NCI-H1092 treated with DMSO at 0.1 percent for 48 hours (cell line): ENCODE measurements at regions not wholly inside any gene's neighbourhood (a gene's known extent, or its start where the extent isn't known, plus 50 kb on each side); places are given as distances from the start of the nearest gene placed in this dataset.
A peak's percentile ranks its signal among the peaks of the same experiment; 100 is the strongest.

Experiments used
- DNase-seq: peaks from one replicate; lab custom pipeline; 2025; lab: John Stamatoyannopoulos, UW

- no peak for DNase-seq
Measured at GRCh38 chr6:104321301-104321700, 538.4 kb downstream of the HACE1 start.

GRCh38 chr6:104320896-104321295 lies 538.8 kb downstream of the HACE1 start:
- DNase-seq: no peak

- DNase-seq: no peak
Measured at GRCh38 chr6:104312851-104313250, 546.9 kb downstream of the HACE1 start.

- DNase-seq: no peak
Measured at GRCh38 chr6:104306211-104306610, 553.5 kb downstream of the HACE1 start.

- DNase-seq: no peak
Measured at GRCh38 chr6:104305206-104305605, 554.5 kb downstream of the HACE1 start.

GRCh38 chr6:104301951-104302350 lies 557.8 kb downstream of the HACE1 start:
- no peak for DNase-seq

GRCh38 chr6:104286641-104287040 lies 573.1 kb downstream of the HACE1 start:
- DNase-seq: no peak

GRCh38 chr6:104284872-104285271 lies 574.8 kb downstream of the HACE1 start:
- DNase-seq: no peak

GRCh38 chr6:104282581-104282980 lies 577.1 kb downstream of the HACE1 start:
- no peak for DNase-seq

- DNase-seq: no peak
Measured at GRCh38 chr6:104281370-104281769, 578.3 kb downstream of the HACE1 start.

- no peak for DNase-seq
Measured at GRCh38 chr6:104268389-104268788, 591.3 kb downstream of the HACE1 start.

- no peak for DNase-seq
Measured at GRCh38 chr6:104266922-104267321, 592.8 kb downstream of the HACE1 start.

GRCh38 chr6:104256646-104257045 lies 603.1 kb downstream of the HACE1 start:
- no peak for DNase-seq

- no peak for DNase-seq
Measured at GRCh38 chr6:104253236-104253635, 606.5 kb downstream of the HACE1 start.

- DNase-seq: no peak
Measured at GRCh38 chr6:104252276-104252675, 607.4 kb downstream of the HACE1 start.

- no peak for DNase-seq
Measured at GRCh38 chr6:104251651-104252050, 608.1 kb downstream of the HACE1 start.

- DNase-seq: no peak
Measured at GRCh38 chr6:104240865-104241264, 618.9 kb downstream of the HACE1 start.

- DNase-seq: no peak
Measured at GRCh38 chr6:104239971-104240370, 619.7 kb downstream of the HACE1 start.

GRCh38 chr6:104229057-104229456 lies 630.7 kb downstream of the HACE1 start:
- DNase-seq: peak; percentile 84

- no peak for DNase-seq
Measured at GRCh38 chr6:104227508-104227907, 632.2 kb downstream of the HACE1 start.

- peak; percentile 45 for DNase-seq
Measured at GRCh38 chr6:104226790-104227446, 632.8 kb downstream of the HACE1 start.

- DNase-seq: no peak
Measured at GRCh38 chr6:104218116-104218515, 641.6 kb downstream of the HACE1 start.

GRCh38 chr6:104214901-104215300 lies 644.8 kb downstream of the HACE1 start:
- DNase-seq: no peak

- DNase-seq: no peak
Measured at GRCh38 chr6:104212977-104213668, 646.6 kb downstream of the HACE1 start.
